ENCODE measurements at regions not wholly inside any gene's neighbourhood (a gene's known extent, or its start where the extent isn't known, plus 50 kb on each side); places are given as distances from the start of the nearest gene placed in this dataset.

GRCh38 chr11:111135101-111135500, 110.4 kb upstream of the POU2AF2 start:
- POLR2A ChIA-PET = no interaction called here
- TF ChIP-seq FOXA1 (IDR thresholded peaks at IDR 0.05) (no peak), L3MBTL2 (conservative IDR thresholded peaks at IDR 0.05) (no peak), PKNOX1 (IDR thresholded peaks at IDR 0.05) (no peak), HDGF (IDR thresholded peaks at IDR 0.05; ENCODE audit: borderline replicate concordance) (no peak), FOXK2 (IDR thresholded peaks at IDR 0.05) (no peak), NFRKB (IDR thresholded peaks at IDR 0.05) (no peak), CTBP1 (IDR thresholded peaks at IDR 0.05; ENCODE audit: borderline replicate concordance) (no peak), ZNF384 (IDR thresholded peaks at IDR 0.05) (no peak)
- no peak for DNase-seq (ENCODE audit: extremely low spot score)
- CTCF ChIA-PET = interaction anchor here (0.5 kb wide), 1 partner anchor 66 kb away, joined by 3 read pairs; no protein-coding TSS in a partner anchor

GRCh38 chr11:111128076-111128870, 117.3 kb upstream of the POU2AF2 start:
- CTCF ChIA-PET = no interaction called here
- TF ChIP-seq HDGF (IDR thresholded peaks at IDR 0.05; ENCODE audit: borderline replicate concordance) = no peak
- no peak for TF ChIP-seq ARNT (IDR thresholded peaks at IDR 0.05)
- no peak for TF ChIP-seq TARDBP (IDR thresholded peaks at IDR 0.05)
- TF ChIP-seq FOXM1 (IDR thresholded peaks at IDR 0.05; ENCODE audit: borderline replicate concordance) = no peak
- TF ChIP-seq FOXA1 (IDR thresholded peaks at IDR 0.05) = no peak
- TF ChIP-seq ZNF384 (IDR thresholded peaks at IDR 0.05) = no peak
- no peak for TF ChIP-seq BHLHE40 (IDR thresholded peaks at IDR 0.05; ENCODE audit: borderline replicate concordance)
- no peak for TF ChIP-seq SP1 (IDR thresholded peaks at IDR 0.05)
- TF ChIP-seq PKNOX1 (IDR thresholded peaks at IDR 0.05) = no peak
- POLR2A ChIA-PET = no interaction called here
- DNase-seq (ENCODE audit: extremely low spot score) = no peak

GRCh38 chr11:111124724-111125123, 120.8 kb upstream of the POU2AF2 start:
- ChIA-PET POLR2A (no interaction called here), CTCF (no interaction called here)
- DNase-seq (ENCODE audit: extremely low spot score) = no peak
- TF ChIP-seq CTBP1 (IDR thresholded peaks at IDR 0.05; ENCODE audit: borderline replicate concordance) (no peak), L3MBTL2 (conservative IDR thresholded peaks at IDR 0.05) (no peak), NFRKB (IDR thresholded peaks at IDR 0.05) (no peak), FOXA1 (IDR thresholded peaks at IDR 0.05) (no peak), SUZ12 (IDR thresholded peaks at IDR 0.05) (no peak), ARNT (IDR thresholded peaks at IDR 0.05) (no peak), PKNOX1 (IDR thresholded peaks at IDR 0.05) (no peak), BHLHE40 (IDR thresholded peaks at IDR 0.05; ENCODE audit: borderline replicate concordance) (no peak), ELF4 (IDR thresholded peaks at IDR 0.05) (no peak), FOXM1 (IDR thresholded peaks at IDR 0.05; ENCODE audit: borderline replicate concordance) (no peak), SP1 (IDR thresholded peaks at IDR 0.05) (no peak), LEF1 (IDR thresholded peaks at IDR 0.05; ENCODE audit: borderline replicate concordance) (no peak), TARDBP (IDR thresholded peaks at IDR 0.05) (no peak)

GRCh38 chr11:111123463-111124398, 121.8 kb upstream of the POU2AF2 start:
- TF ChIP-seq BHLHE40 (IDR thresholded peaks at IDR 0.05; ENCODE audit: borderline replicate concordance) = no peak
- no peak for TF ChIP-seq ARNT (IDR thresholded peaks at IDR 0.05)
- no peak for TF ChIP-seq PKNOX1 (IDR thresholded peaks at IDR 0.05)
- ChIA-PET CTCF (no interaction called here), POLR2A (no interaction called here)
- no peak for DNase-seq (ENCODE audit: extremely low spot score)

- no peak for TF ChIP-seq ZNF384 (IDR thresholded peaks at IDR 0.05)
- no peak for TF ChIP-seq HDGF (IDR thresholded peaks at IDR 0.05; ENCODE audit: borderline replicate concordance)
- TF ChIP-seq SP1 (IDR thresholded peaks at IDR 0.05) = no peak
- no peak for TF ChIP-seq L3MBTL2 (conservative IDR thresholded peaks at IDR 0.05)
- TF ChIP-seq ARNT (IDR thresholded peaks at IDR 0.05) = no peak
- TF ChIP-seq BHLHE40 (IDR thresholded peaks at IDR 0.05; ENCODE audit: borderline replicate concordance) = no peak
- no peak for TF ChIP-seq ELF4 (IDR thresholded peaks at IDR 0.05)
- no peak for TF ChIP-seq TARDBP (IDR thresholded peaks at IDR 0.05)
- no peak for TF ChIP-seq SUZ12 (IDR thresholded peaks at IDR 0.05)
- TF ChIP-seq NFRKB (IDR thresholded peaks at IDR 0.05) = no peak
- TF ChIP-seq LEF1 (IDR thresholded peaks at IDR 0.05; ENCODE audit: borderline replicate concordance) = no peak
- TF ChIP-seq FOXK2 (IDR thresholded peaks at IDR 0.05) = no peak
- ChIA-PET CTCF (no interaction called here), POLR2A (no interaction called here)
- no peak for DNase-seq (ENCODE audit: extremely low spot score)
These were observed 124.7 kb upstream of the POU2AF2 start for GRCh38 chr11:111120696-111121302.
